Erythroblast (primary cell): ENCODE measurements at regions not wholly inside any gene's neighbourhood (a gene's known extent, or its start where the extent isn't known, plus 50 kb on each side); places are given as distances from the start of the nearest gene placed in this dataset.

Source experiments
- GATA1 ChIP-seq: IDR thresholded peaks from 2 replicates; pipeline ENCODE4 v1.6.1; 2011; ENCODE audit warnings: low read depth, mild to moderate bottlenecking, control low read depth, low read length, moderate library complexity
- POLR2A ChIP-seq: IDR thresholded peaks from 2 replicates; pipeline ENCODE4 v1.6.1; 2011; ENCODE audit warnings: mild to moderate bottlenecking, low read length

DNA sequence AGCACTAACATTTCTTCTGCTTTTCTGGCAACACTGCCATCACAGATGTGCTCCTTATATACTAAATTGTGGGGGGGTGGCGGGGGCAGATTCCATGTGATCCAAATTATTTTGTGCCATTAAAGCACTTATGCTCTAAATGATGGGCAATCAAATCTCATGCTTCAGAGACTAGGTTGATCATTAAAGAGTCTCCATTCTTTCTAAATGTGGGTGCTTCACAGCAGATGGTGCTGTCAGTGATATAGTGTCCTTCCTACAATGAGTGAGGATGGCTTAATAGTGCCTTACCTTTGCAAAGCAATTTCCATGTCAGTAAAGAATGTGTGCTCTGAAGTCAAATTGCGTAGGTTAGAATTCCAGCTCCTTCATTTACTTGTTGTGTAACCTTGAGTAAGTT, 589.8 kb downstream of the ETS1 start:
- no peak for TF ChIP-seq POLR2A
- no peak for TF ChIP-seq GATA1
